Activated CD4-positive, alpha-beta T cell treated with anti-CD3 and anti-CD28 coated beads, Interleukin-2, amount 50 U/mL, for 48 hours (primary cell): ENCODE measurements at regions not wholly inside any gene's neighbourhood (a gene's known extent, or its start where the extent isn't known, plus 50 kb on each side); places are given as distances from the start of the nearest gene placed in this dataset.

Source experiments
- DNase-seq, 2 experiments: peaks; one replicate each; pipeline ENCODE4 v3.0.0-alpha.2; 2020

GRCh38 chr4:124593494-124593893 lies 119.0 kb downstream of the ANKRD50 start:
- DNase-seq = no peak

GRCh38 chr4:124594945-124595344 lies 117.6 kb downstream of the ANKRD50 start:
- DNase-seq = no peak

- no peak for DNase-seq
These were observed 115.7 kb downstream of the ANKRD50 start for GRCh38 chr4:124596816-124597215.

GRCh38 chr4:124610211-124610610 lies 102.3 kb downstream of the ANKRD50 start:
- DNase-seq = no peak
